IMR-90 (cell line): ENCODE measurements at regions not wholly inside any gene's neighbourhood (a gene's known extent, or its start where the extent isn't known, plus 50 kb on each side); places are given as distances from the start of the nearest gene placed in this dataset.

Source experiments
- ATAC-seq: fragments of 200-7000 bp; cut with Tn5 transposase; 2 replicates; pipeline ENCODE4 v1.9.1; 2020; ENCODE audit warnings: low read depth, mild to moderate bottlenecking, moderate library complexity
- BruUV-seq: library from RNA; stranded (reverse); fragments of 400-500 nt; replicated peaks from 2 replicates; lab custom pipeline; 2021; lab: Mats Ljungman, UMichigan
- CTCF ChIA-PET: fragments of 300-600 bp; formaldehyde crosslinking; extraction: SDS; loops from one replicate; lab custom pipeline; 2021; ENCODE audit warnings: antibody characterized with exemption; lab: Yijun Ruan, JAX
- POLR2A ChIA-PET: fragments of 300-600 bp; sonication (Branson Sonifier 250); formaldehyde crosslinking; loops from one replicate; lab custom pipeline; 2022; ENCODE audit warnings: antibody characterized with exemption; ENCODE audit not compliant: unreplicated experiment; lab: Charles Lee
- DNase-seq: peaks from one replicate; pipeline ENCODE4 v3.0.0; 2013
- H2AFZ ChIP-seq: replicated peaks from 2 replicates; pipeline ENCODE3; 2013; ENCODE audit warnings: low read length, mild to moderate bottlenecking; ENCODE audit not compliant: poor library complexity
- H2AK5ac ChIP-seq: 2 replicates; pipeline ENCODE4 v1.6.1; 2013; ENCODE audit warnings: low read depth, low read length, inconsistent platforms
- H2AK9ac ChIP-seq: replicated peaks from 2 replicates; pipeline ENCODE3; 2013; ENCODE audit warnings: mild to moderate bottlenecking, low read depth, low read length, moderate library complexity; ENCODE audit not compliant: poor library complexity
- H2BK120ac ChIP-seq: 2 replicates; pipeline ENCODE4 v1.6.1; 2013; ENCODE audit warnings: low read depth, low read length, inconsistent platforms
- H2BK15ac ChIP-seq: 3 replicates; pipeline ENCODE4 v1.6.1; 2013; ENCODE audit warnings: low read depth, low read length, inconsistent platforms
- H2BK20ac ChIP-seq: 2 replicates; pipeline ENCODE4 v1.6.1; 2013; ENCODE audit warnings: low read depth, mild to moderate bottlenecking, inconsistent platforms, low read length, moderate library complexity
- H2BK5ac ChIP-seq: 2 replicates; pipeline ENCODE4 v1.6.1; 2013; ENCODE audit warnings: mild to moderate bottlenecking, low read depth, low read length, inconsistent platforms; ENCODE audit not compliant: poor library complexity, severe bottlenecking
- H3K14ac ChIP-seq: replicated peaks from 2 replicates; pipeline ENCODE4 v1.6.1; 2013; ENCODE audit warnings: low read depth, low read length, inconsistent platforms
- H3K18ac ChIP-seq: 2 replicates; pipeline ENCODE4 v1.6.1; 2013; ENCODE audit warnings: low read depth, low read length, control low read depth
- H3K23ac ChIP-seq: 2 replicates; pipeline ENCODE4 v1.6.1; 2013; ENCODE audit warnings: low read depth, low read length, inconsistent platforms
- H3K27ac ChIP-seq: 2 replicates; pipeline ENCODE4 v1.5.1; 2013; ENCODE audit warnings: mild to moderate bottlenecking, control low read depth, low read length; ENCODE audit not compliant: insufficient read depth
- H3K27me3 ChIP-seq: 2 replicates; pipeline ENCODE4 v1.6.1; 2013; ENCODE audit warnings: low read length; ENCODE audit not compliant: control insufficient read depth, insufficient read depth
- H3K36me3 ChIP-seq: 2 replicates; pipeline ENCODE4 v1.6.1; 2013; ENCODE audit warnings: low read length, mixed read lengths; ENCODE audit not compliant: control insufficient read depth, insufficient read depth
- H3K4ac ChIP-seq: 2 replicates; pipeline ENCODE4 v1.6.1; 2013; ENCODE audit warnings: low read depth, low read length, inconsistent platforms
- H3K4me1 ChIP-seq: 2 replicates; pipeline ENCODE4 v1.6.1; 2013; ENCODE audit warnings: low read length, mixed read lengths; ENCODE audit not compliant: control insufficient read depth, insufficient read depth
- H3K4me2 ChIP-seq: 2 replicates; pipeline ENCODE4 v1.6.1; 2013; ENCODE audit warnings: low read depth, mild to moderate bottlenecking, control low read depth, low read length, moderate library complexity
- H3K4me3 ChIP-seq: 2 replicates; pipeline ENCODE4 v1.5.1; 2013; ENCODE audit warnings: low read depth, mild to moderate bottlenecking, control low read depth, low read length, moderate library complexity; ENCODE audit not compliant: insufficient read depth
- H3K56ac ChIP-seq: 2 replicates; pipeline ENCODE4 v1.6.1; 2013; ENCODE audit warnings: low read length, inconsistent platforms; ENCODE audit not compliant: insufficient read depth; ENCODE audit errors: extremely low read depth
- H3K79me1 ChIP-seq, 2 experiments: 2 replicates each; pipeline ENCODE4 v1.6.1; 2013; ENCODE audit warnings: low read length in 2 of 2, inconsistent platforms in 1 of 2, low read depth in 1 of 2
- H3K9ac ChIP-seq: 2 replicates; pipeline ENCODE4 v1.6.1; 2013; ENCODE audit warnings: low read depth, low read length, control low read depth
- H3K9me1 ChIP-seq: 2 replicates; pipeline ENCODE4 v1.6.1; 2013; ENCODE audit warnings: low read length, inconsistent platforms; ENCODE audit not compliant: insufficient read depth
- H3K9me3 ChIP-seq: 2 replicates; pipeline ENCODE4 v1.6.1; 2013; ENCODE audit warnings: low read length; ENCODE audit not compliant: control insufficient read depth, insufficient read depth
- H4K20me1 ChIP-seq: 2 replicates; pipeline ENCODE4 v1.6.1; 2013; ENCODE audit warnings: low read length, inconsistent platforms; ENCODE audit not compliant: insufficient read depth
- H4K5ac ChIP-seq: 2 replicates; pipeline ENCODE4 v1.6.1; 2013; ENCODE audit warnings: mild to moderate bottlenecking, low read depth, low read length, control low read depth
- H4K8ac ChIP-seq, 2 experiments: 2 replicates each; pipeline ENCODE4 v1.6.1; 2013; ENCODE audit warnings: low read depth in 2 of 2, low read length in 2 of 2, control low read depth in 1 of 2, inconsistent platforms in 1 of 2
- H4K91ac ChIP-seq: 2 replicates; pipeline ENCODE4 v1.6.1; 2013; ENCODE audit warnings: low read depth, low read length, inconsistent platforms; ENCODE audit not compliant: insufficient read depth
- CTCF ChIP-seq: conservative IDR thresholded peaks from 2 replicates; pipeline ENCODE4 v1.5.1; 2012; ENCODE audit warnings: mild to moderate bottlenecking, low read depth, low read length, improper control_type of control experiment
- MXI1 ChIP-seq: IDR thresholded peaks from 2 replicates; pipeline ENCODE4 v1.6.1; 2012; ENCODE audit warnings: low read depth, mild to moderate bottlenecking, low read length, moderate library complexity, borderline replicate concordance
- POLR2A ChIP-seq: IDR thresholded peaks from 2 replicates; pipeline ENCODE4 v1.6.1; 2012; ENCODE audit warnings: mild to moderate bottlenecking, low read depth, low read length
- RAD21 ChIP-seq: IDR thresholded peaks from 2 replicates; pipeline ENCODE4 v1.6.1; 2012; ENCODE audit warnings: low read length, improper control_type of control experiment
- RCOR1 ChIP-seq: IDR thresholded peaks from 2 replicates; pipeline ENCODE4 v1.6.1; 2012; ENCODE audit warnings: mild to moderate bottlenecking, low read length, improper control_type of control experiment; ENCODE audit not compliant: insufficient replicate concordance
- RFX5 ChIP-seq: IDR thresholded peaks from 2 replicates; pipeline ENCODE4 v1.8.0; 2012; ENCODE audit warnings: low read depth, mild to moderate bottlenecking, low read length, moderate library complexity
- SMC3 ChIP-seq: fragments of 150-350 bp; IDR thresholded peaks from 2 replicates; pipeline ENCODE4 v1.6.1; 2016; ENCODE audit warnings: low read depth, mild to moderate bottlenecking, antibody characterized with exemption, low read length, moderate library complexity
- USF2 ChIP-seq: fragments of 150-350 bp; IDR thresholded peaks from 2 replicates; pipeline ENCODE4 v1.6.1; 2017; ENCODE audit warnings: mild to moderate bottlenecking, antibody characterized with exemption, low read length, low read depth
- WGBS, 2 experiments: methylation state at CpG; one replicate each; pipeline versions ENCODE4 v1.1.5 to v1.1.7; 2013; ENCODE audit warnings: missing lambda C conversion rate in 2 of 2; ENCODE audit not compliant: insufficient read length in 1 of 2; ENCODE audit errors: extremely low coverage in 2 of 2; 5-methylcytosine and 5-hydroxymethylcytosine counted together
- dilution Hi-C: fragments of 300-500 bp; cut with HindIII; formaldehyde crosslinking; loops from one replicate; pipeline ENCODE4 v1.14.3; 2018; ENCODE audit warnings: low sequenced_read_pairs; ENCODE audit not compliant: unreplicated experiment
- in situ Hi-C: fragments of 300-500 bp; cut with MboI; formaldehyde crosslinking; loops from 3 replicates; pipeline ENCODE4 v1.14.3; 2019; ENCODE audit warnings: low sequenced_read_pairs, inconsistent platforms, mixed read lengths
- intact Hi-C: fragments of 100-400 bp; cut with micrococcal nuclease; formaldehyde crosslinking; loops from 2 replicates; pipeline ENCODE4 v1.10.0; 2022

GRCh38 chr7:114865564-114865963, 56.3 kb upstream of the MDFIC start:
- Histone ChIP-seq H2AFZ (no peak overlapping the region), H2BK120ac (no peak overlapping the region), H2BK5ac (no peak overlapping the region), H3K14ac (no peak overlapping the region), H2BK15ac (no peak overlapping the region), H3K36me3 (no peaks in the 10 kb centered on the region), H3K9me3 (no peaks in the 10 kb centered on the region), H2BK20ac (no peak overlapping the region), H2AK5ac (no peak overlapping the region), H3K4ac (no peak overlapping the region), H4K20me1 (no peaks in the 10 kb centered on the region), H3K4me2 (no peak overlapping the region), H3K56ac (no peak overlapping the region), H3K4me3 (no peak overlapping the region), H3K23ac (no peak overlapping the region), H4K91ac (no peak overlapping the region), H3K4me1 (no peaks in the 10 kb centered on the region), H3K27ac (no peak overlapping the region), H3K27me3 (no peaks in the 10 kb centered on the region), H3K79me1 (no peaks in the 10 kb centered on the region), H2AK9ac (no peak overlapping the region), H3K18ac (no peak overlapping the region), H3K9me1 (no peaks in the 10 kb centered on the region), H4K8ac (no peak overlapping the region), H3K9ac (no peak overlapping the region), H4K5ac (no peak overlapping the region)
- DNase-seq (peak; percentile 64), ATAC-seq (peak; percentile 88)
- ChIA-PET POLR2A (interaction anchor here (0.6 kb wide), 1 partner anchor 611 kb away, joined by 3 read pairs; no protein-coding TSS in a partner anchor), CTCF (interaction anchor here (0.7 to 1.7 kb wide), 9 partner anchors 9 to 989 kb away, joined by 3 to 10 read pairs (median 3); no protein-coding TSS in a partner anchor)
- no CpG with 5 or more reads among the region's 1 CpG for WGBS, 2 experiments
- TF ChIP-seq RFX5 (no peak), MXI1 (no peak), SMC3 (peak; percentile 96), USF2 (no peak), CTCF (peak; percentile 82), POLR2A (no peak), RAD21 (peak; percentile 96), RCOR1 (no peak)
- BruUV-seq = no TSS peak
- dilution Hi-C loops (no loop called here), in situ Hi-C loops (loop anchor here (10.0 to 25.0 kb wide), 3 partner anchors 822 to 1259 kb away; no protein-coding TSS in a partner anchor), intact Hi-C loops (loop anchor here (1.0 to 10.0 kb wide), 8 partner anchors 351 to 1047 kb away; no protein-coding TSS in a partner anchor)
